KBM-7 (cell line): ENCODE measurements at regions not wholly inside any gene's neighbourhood (a gene's known extent, or its start where the extent isn't known, plus 50 kb on each side); places are given as distances from the start of the nearest gene placed in this dataset.
"Not testable (repeated sequence)": the region's sequence is repeated elsewhere in the genome, so short reads cannot be mapped to it uniquely, and the experiment has no call there.

Experiments used
- DNase-seq: peaks from one replicate; pipeline ENCODE4 v3.0.0-alpha.2; 2015
- in situ Hi-C: fragments of 300-500 bp; cut with MboI; formaldehyde crosslinking; loops from 2 replicates; pipeline ENCODE4 v1.14.3; 2020; ENCODE audit warnings: low sequenced_read_pairs, low pct_unique_long_range_greater_than_20kb, mixed read lengths

GRCh38 chr6:56816370-56816769, 138.5 kb upstream of the BEND6 start:
- DNase-seq: no peak
- in situ Hi-C loops: no loop called here

DNA sequence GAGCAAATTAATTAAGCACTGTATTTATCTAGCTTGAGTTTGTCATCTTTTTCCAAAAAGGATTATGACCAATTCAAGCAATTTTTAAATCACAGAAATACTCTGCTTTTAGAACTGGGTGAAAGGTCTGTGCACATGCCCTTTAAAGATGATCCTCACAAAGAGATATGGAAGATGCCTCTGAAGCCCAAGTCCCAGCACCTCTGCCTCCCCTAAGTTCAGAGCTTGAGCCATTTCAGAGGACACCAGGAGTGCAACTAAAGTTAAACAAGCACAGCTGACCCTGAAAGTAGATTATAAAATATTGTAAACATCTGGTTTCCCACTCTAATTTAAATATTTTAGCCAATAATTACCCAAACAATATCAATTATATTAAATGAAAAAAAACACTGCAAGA, 139.5 kb upstream of the BEND6 start:
- in situ Hi-C loops: no loop called here
- DNase-seq: no peak

DNA sequence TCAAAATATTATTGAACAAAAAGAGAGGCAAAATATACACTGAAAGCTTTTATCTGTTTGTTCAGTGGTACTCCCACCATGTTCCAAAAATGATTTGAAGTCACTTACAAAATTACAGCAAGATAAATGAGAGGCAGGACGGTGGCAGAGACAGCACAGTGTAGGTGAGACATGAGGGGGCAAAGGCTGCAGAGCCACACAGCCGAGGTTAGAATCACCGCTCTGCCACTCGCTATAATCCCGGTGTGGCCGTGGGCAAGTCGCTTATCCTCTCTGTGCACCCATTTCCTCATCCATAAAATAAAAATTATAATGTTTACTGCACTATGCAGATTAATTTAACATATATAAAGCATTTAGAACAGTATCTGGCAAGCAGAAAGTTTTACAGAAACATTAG, 140.1 kb upstream of the BEND6 start:
- in situ Hi-C loops: no loop called here
- no peak for DNase-seq

DNA sequence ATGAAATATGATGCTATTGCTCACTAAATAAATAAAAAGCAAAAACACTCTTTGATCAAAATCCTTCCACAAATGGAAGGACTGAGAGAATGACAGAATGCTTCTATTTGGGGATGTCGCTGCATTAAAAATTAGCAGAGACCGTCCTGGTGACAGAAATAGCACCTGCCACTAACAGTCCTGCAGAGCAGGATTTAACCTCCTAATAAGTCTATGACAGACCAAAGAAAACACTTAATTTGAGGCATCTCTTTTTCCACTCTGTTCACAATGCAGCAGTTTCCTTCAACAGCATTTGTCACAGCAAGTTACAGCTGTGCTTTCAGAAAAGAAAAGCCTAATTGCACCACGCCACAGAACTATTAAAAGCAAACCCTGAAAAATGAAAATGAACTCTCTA, 140.6 kb upstream of the BEND6 start:
- in situ Hi-C loops: no loop called here
- DNase-seq: no peak

DNA sequence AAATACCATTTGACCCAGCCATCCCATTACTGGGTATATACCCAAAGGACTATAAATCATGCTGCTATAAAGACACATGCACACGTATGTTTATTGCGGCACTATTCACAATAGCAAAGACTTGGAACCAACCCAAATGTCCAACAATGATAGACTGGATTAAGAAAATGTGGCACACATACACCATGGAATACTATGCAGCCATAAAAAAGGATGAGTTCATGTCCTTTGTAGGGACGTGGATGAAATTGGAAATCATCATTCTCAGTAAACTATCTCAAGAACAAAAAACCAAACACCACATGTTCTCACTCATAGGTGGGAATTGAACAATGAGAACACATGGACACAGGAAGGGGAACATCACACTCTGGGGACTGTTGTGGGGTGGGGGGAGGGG, 142.1 kb upstream of the BEND6 start:
- DNase-seq, in situ Hi-C loops: not testable (repeated sequence)

DNA sequence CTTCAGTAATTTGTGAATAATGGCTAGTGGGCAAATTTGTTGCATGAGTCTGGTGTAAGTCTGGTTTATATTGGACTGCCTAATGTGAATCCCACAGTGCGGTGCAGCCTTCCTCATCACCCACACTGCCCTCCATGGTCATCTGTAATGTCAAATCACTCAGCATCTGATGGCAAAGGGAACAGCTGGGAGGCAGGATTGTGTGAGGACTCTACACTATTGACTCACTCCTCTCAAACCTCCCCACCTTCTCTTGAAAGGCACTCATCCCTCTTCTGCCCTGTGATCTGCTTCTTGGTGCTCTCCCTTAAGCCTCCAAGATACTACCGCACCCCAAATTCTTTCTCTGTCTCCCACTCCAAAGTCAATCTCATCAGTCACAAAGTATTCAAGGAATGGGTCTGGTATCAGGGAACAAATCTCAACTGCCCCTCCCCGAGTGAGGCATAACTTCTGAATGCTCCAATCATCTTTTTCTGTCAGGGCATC, 146.0 kb upstream of the BEND6 start:
- no peak for DNase-seq
- in situ Hi-C loops: no loop called here

DNA sequence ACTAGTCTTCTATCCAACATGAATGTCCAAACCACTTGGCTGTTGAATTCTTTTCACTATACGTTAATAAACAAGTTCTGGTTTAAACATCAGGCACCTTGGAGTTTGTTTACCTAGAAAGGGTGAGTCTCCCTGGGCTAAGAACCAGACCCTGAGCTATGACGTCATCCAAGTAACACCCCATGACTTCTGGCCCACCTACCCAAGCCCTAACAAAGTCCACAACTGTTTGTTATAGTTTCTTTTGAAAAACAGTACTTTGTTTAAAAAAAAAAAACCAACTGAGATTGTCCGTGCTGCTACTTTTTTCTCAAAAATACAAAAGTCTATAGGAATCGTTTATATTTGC, 146.9 kb upstream of the BEND6 start:
- in situ Hi-C loops: no loop called here
- DNase-seq: no peak

GRCh38 chr6:56807326-56807988, 147.4 kb upstream of the BEND6 start:
- no peak for DNase-seq
- in situ Hi-C loops: no loop called here

DNA sequence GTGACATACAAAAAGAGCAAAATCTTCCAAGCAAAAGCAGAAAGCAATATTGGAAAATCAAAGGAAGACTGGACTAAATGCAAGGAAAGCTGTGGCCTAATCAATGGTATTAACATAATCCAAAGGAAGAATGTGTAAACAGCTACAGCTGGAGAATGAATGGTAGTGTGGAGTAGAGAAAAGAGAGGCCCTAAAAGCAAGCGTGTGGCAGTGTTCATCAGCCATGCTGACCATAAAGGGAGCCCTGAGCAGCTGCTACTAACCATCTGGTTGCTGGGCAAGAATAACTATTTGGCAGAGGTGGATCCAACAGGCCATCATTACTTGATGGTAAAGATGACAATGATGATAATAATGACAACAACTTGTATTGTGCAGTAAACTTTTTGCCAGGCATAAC, 148.5 kb upstream of the BEND6 start:
- in situ Hi-C loops: no loop called here
- DNase-seq: no peak

DNA sequence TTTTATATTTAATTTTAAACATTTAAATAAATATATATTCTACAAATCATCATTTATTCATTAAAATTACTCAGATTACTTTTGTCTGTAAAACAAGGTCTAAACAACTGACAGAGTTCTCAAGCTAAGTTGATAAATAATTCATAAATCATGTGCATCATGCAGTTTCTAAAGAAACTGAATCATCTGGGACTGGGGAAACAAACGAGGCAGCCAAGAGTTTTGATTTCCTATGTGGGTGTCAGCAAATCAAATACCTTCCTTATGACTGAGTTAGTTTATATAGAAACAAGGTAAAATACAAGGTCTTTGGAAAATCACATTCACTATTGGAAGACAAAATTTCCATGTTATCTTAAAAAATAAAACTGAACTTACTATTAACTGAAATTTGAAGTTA, 149.9 kb upstream of the BEND6 start:
- in situ Hi-C loops: no loop called here

GRCh38 chr6:56803594-56803993, 151.3 kb upstream of the BEND6 start:
- in situ Hi-C loops: no loop called here
- no peak for DNase-seq

More for the DNA sequence above, 149.9 kb upstream of the BEND6 start:
- DNase-seq: no peak

DNA sequence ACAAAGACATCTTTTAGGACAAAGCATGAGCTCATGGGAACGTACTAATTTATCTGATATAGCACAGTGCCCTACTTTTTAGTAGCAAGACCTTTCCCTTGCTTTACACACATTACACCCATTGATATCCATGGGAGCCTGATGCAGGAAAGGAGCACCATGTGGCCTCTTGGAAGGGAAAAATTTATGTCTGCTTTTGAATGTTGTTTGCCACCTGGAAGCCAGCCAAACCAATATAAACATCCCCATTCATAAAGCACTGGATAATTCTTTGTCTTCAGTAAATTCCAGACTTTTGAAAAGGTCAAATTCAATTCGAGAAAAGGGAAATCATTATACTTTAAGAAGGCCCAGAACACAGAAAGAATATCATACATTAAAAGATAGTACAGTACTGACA, 152.3 kb upstream of the BEND6 start:
- no peak for DNase-seq
- in situ Hi-C loops: no loop called here

GRCh38 chr6:56799989-56800388, 154.9 kb upstream of the BEND6 start:
- no peak for DNase-seq

GRCh38 chr6:56798163-56798562, 155.5 kb upstream of the DST start:
- in situ Hi-C loops: no loop called here
- DNase-seq: no peak

More at GRCh38 chr6:56799989-56800388, 154.9 kb upstream of the BEND6 start:
- in situ Hi-C loops: no loop called here

GRCh38 chr6:56796196-56796532, 153.5 kb upstream of the DST start:
- in situ Hi-C loops: no loop called here
- no peak for DNase-seq

DNA sequence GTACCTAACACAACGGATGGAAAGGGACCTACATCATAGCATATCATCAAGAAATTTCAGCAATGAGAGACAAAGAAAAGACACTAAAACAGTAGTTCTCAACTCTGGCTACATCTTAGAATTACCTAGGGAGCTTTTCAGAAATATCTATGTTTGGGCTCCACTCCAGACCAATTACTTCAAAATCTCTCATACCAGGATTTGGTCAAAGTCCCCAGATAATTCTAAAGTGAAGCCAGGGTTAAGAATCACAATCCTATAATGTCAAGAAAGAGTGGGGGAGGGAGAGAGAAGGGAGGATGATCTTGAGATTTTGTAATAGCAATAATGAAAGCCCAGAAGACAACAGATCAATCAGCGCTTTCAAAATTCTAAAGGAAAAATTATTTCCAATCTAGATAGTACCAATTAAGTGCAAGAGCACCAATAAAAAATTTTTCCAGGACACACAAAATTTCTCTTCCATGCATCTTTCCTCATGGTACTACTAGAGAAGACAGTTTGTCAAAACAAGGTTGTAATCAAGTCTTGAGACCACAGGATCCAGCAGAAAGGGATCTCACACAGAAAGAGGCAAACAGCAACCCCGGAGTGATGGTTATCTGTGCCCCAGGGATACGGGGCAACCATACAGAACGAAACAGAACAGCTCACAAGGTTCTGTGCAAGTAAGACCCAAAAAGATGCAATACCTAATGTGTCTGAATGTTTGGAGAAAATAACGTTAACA, 152.9 kb upstream of the DST start:
- DNase-seq: no peak
- in situ Hi-C loops: no loop called here

DNA sequence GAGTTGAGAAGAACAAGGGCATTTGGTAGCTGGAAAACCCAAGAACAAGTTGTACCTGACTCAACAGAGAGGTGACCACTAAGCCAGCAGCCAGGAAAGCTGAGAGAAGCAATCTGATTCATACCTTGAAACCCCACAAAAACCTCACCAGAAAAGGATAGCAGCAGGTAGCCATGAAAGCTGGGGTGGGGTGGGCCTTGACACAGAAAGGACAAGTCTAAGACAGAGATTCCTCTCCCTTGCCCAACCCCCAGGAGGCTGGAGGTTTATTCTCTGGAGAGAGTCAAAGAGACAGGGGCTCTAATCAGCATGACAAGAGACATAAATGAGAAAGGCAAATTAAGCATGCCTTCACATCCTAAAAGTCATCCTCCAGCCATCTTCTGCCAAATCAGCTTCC, 151.7 kb upstream of the DST start:
- in situ Hi-C loops: no loop called here
- DNase-seq: no peak

- in situ Hi-C loops: no loop called here
Measured at GRCh38 chr6:56793938-56794337, 151.2 kb upstream of the DST start.

DNA sequence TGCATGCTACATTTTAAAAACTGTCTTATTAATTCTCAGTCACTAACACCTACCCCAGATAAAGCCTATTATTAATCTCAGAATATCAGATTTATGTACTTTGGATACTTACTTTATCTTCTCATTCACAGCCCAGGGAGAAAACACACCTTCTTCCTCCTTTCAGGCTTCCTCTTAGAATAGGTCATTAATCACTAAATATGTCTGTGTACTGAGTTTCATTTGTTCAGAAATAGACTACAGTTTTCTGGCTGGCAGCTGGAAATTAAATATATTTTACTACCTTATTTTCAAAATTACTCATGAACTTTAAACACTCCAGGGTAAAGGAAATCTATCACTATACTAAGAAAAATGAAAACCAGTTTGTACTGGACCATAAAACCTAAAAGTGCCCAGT, 147.7 kb upstream of the DST start:
- in situ Hi-C loops: no loop called here
- DNase-seq: no peak

More at GRCh38 chr6:56793938-56794337, 151.2 kb upstream of the DST start:
- DNase-seq: no peak

GRCh38 chr6:56789879-56790278, 147.2 kb upstream of the DST start:
- in situ Hi-C loops: no loop called here
- no peak for DNase-seq

DNA sequence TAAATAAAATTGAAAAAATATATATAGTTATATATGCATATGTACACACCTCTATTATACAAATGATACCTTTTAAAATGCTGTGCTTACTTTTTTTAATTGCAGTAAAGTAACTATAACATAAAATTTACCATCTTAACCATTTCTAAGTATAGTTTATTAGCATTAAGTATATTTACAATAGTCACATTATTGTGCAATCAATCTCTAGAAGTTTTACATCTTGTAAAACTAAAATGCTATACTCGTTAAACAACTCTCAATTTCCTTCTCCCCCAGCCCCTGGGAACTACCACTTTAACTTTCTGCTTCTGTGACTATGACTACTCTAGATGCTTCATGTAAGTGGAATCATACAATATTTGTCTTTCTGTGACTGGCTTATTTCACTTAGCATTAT, 146.7 kb upstream of the DST start:
- no peak for DNase-seq
- in situ Hi-C loops: no loop called here
